GM12878 (cell line): ENCODE measurements at regions not wholly inside any gene's neighbourhood (a gene's known extent, or its start where the extent isn't known, plus 50 kb on each side); places are given as distances from the start of the nearest gene placed in this dataset.

Experiments used
- ATAC-seq: fragments of 200-7000 bp; cut with Tn5 transposase; 3 replicates; pipeline ENCODE4 v1.9.1; 2020; ENCODE audit warnings: mild to moderate bottlenecking, moderate library complexity
- BruUV-seq: library from RNA; stranded (reverse); fragments of 400-500 nt; replicated peaks from 2 replicates; lab custom pipeline; 2021; lab: Mats Ljungman, UMichigan
- CTCF ChIA-PET: fragments of 300-600 bp; sonication (Branson Sonifier 250); formaldehyde crosslinking; extraction: SDS; loops from one replicate; lab custom pipeline; 2021; ENCODE audit warnings: inconsistent platforms; lab: Yijun Ruan, JAX
- POLR2A ChIA-PET: fragments of 350-600 bp; formaldehyde crosslinking; extraction: SDS; loops from one replicate; lab custom pipeline; 2021; ENCODE audit warnings: inconsistent platforms; lab: Charles Lee
- RAD21 ChIA-PET: fragments of 300-600 bp; sonication (Branson Sonifier 250); formaldehyde crosslinking; loops from one replicate; lab custom pipeline; 2023; ENCODE audit warnings: antibody characterized with exemption; ENCODE audit not compliant: unreplicated experiment; lab: Charles Lee
- SMC1A ChIA-PET: fragments of 300-600 bp; sonication (Branson Sonifier 250); formaldehyde crosslinking; loops from one replicate; lab custom pipeline; 2023; ENCODE audit not compliant: unreplicated experiment, uncharacterized antibody; lab: Charles Lee
- DNase-seq: peaks from one replicate; pipeline ENCODE4 v3.0.0-alpha.2; 2011; ENCODE audit warnings: low read depth, low spot score
- FAIRE-seq: peaks from 3 replicates; lab custom pipeline; 2011; peaks lifted over from hg19 to GRCh38; lab: Jason Lieb, UNC
- H2AFZ ChIP-seq: 2 replicates; pipeline ENCODE4 v1.6.0; 2011; ENCODE audit warnings: low read depth, low read length, control low read depth; ENCODE audit not compliant: control insufficient read depth
- H3K27ac ChIP-seq: 2 replicates; pipeline ENCODE4 v1.5.1; 2011; ENCODE audit warnings: control low read depth; ENCODE audit not compliant: control insufficient read depth, insufficient read depth
- H3K27me3 ChIP-seq, 2 experiments: replicated peaks in 1 of 2; 2 replicates each; pipeline versions ENCODE4 v1.6.0 to v1.6.1; 2011; ENCODE audit warnings: low read length in 1 of 2; ENCODE audit not compliant: control insufficient read depth in 2 of 2, insufficient read depth in 2 of 2
- H3K36me3 ChIP-seq, 2 experiments: 2 replicates each; pipeline ENCODE4 v1.5.1; 2011; ENCODE audit warnings: low read length in 1 of 2; ENCODE audit not compliant: control insufficient read depth in 2 of 2, insufficient read depth in 2 of 2
- H3K4me1 ChIP-seq: 2 replicates; pipeline ENCODE4 v1.6.1; 2011; ENCODE audit warnings: mild to moderate bottlenecking, low read length, moderate library complexity, mixed read lengths; ENCODE audit not compliant: control insufficient read depth, insufficient read depth
- H3K4me2 ChIP-seq: 2 replicates; pipeline ENCODE4 v1.6.0; 2011; ENCODE audit warnings: control low read depth; ENCODE audit not compliant: control insufficient read depth, insufficient read depth
- H3K4me3 ChIP-seq: fragments of 200-600 bp; sonication (generic); 2 replicates; pipeline ENCODE4 v1.5.1; 2016
- H3K79me2 ChIP-seq: 2 replicates; pipeline ENCODE4 v1.6.0; 2011; ENCODE audit warnings: low read length; ENCODE audit not compliant: control insufficient read depth, insufficient read depth
- H3K9ac ChIP-seq: 2 replicates; pipeline ENCODE4 v1.8.0; 2011; ENCODE audit warnings: low read length, control low read depth, mixed read lengths; ENCODE audit not compliant: control insufficient read depth, insufficient read depth
- H3K9me3 ChIP-seq: replicated peaks from 3 replicates; pipeline ENCODE4 v1.5.1; 2011; ENCODE audit warnings: mild to moderate bottlenecking, low read length; ENCODE audit not compliant: control insufficient read depth, insufficient read depth
- H4K20me1 ChIP-seq: 2 replicates; pipeline ENCODE4 v1.6.0; 2011; ENCODE audit not compliant: control insufficient read depth, insufficient read depth
- BMI1 ChIP-seq: fragments of 450-650 bp; IDR thresholded peaks from 2 replicates; pipeline ENCODE4 v1.6.1; 2016; ENCODE audit warnings: mild to moderate bottlenecking, moderate library complexity, borderline replicate concordance
- CREM ChIP-seq: IDR thresholded peaks from 2 replicates; pipeline ENCODE4 v1.6.1; 2014; ENCODE audit warnings: antibody characterized with exemption, low read depth
- DPF2 ChIP-seq: fragments of 450-650 bp; IDR thresholded peaks from 2 replicates; pipeline ENCODE4 v1.6.1; 2017; ENCODE audit warnings: mild to moderate bottlenecking
- FOS ChIP-seq: IDR thresholded peaks from 3 replicates; pipeline ENCODE4 v1.6.1; 2011; ENCODE audit warnings: borderline replicate concordance; ENCODE audit not compliant: insufficient read length; ENCODE audit errors: extremely low read depth
- LARP7 ChIP-seq: fragments of 450-650 bp; IDR thresholded peaks from 2 replicates; pipeline ENCODE4 v1.6.1; 2017; ENCODE audit warnings: mild to moderate bottlenecking
- MTA3 ChIP-seq: IDR thresholded peaks from 2 replicates; pipeline ENCODE4 v1.6.1; 2012; ENCODE audit warnings: low read length, inconsistent platforms, borderline replicate concordance
- NBN ChIP-seq: fragments of 450-650 bp; IDR thresholded peaks from 2 replicates; pipeline ENCODE4 v1.6.1; 2016
- SUPT20H ChIP-seq: IDR thresholded peaks from 2 replicates; pipeline ENCODE4 v1.6.1; 2011; ENCODE audit warnings: low read depth, mild to moderate bottlenecking, low read length, moderate library complexity, borderline replicate concordance; ENCODE audit not compliant: control insufficient read depth
- TCF12 ChIP-seq: IDR thresholded peaks from 2 replicates; pipeline ENCODE4 v1.6.1; 2011; ENCODE audit warnings: low read depth, mild to moderate bottlenecking, low read length
- ZNF274 ChIP-seq: IDR thresholded peaks from one replicate; pipeline ENCODE4 v1.8.0; 2011; ENCODE audit not compliant: insufficient read length, insufficient read depth
- ZNF384 ChIP-seq: IDR thresholded peaks from 2 replicates; pipeline ENCODE4 v1.6.1; 2012; ENCODE audit warnings: low read depth, mild to moderate bottlenecking, low read length, improper control_type of control experiment, borderline replicate concordance
- WGBS: methylation state at CpG from one replicate; pipeline ENCODE4 v1.1.6; 2016; ENCODE audit warnings: low lambda C conversion rate; ENCODE audit not compliant: insufficient replicate concordance, insufficient coverage; ENCODE audit errors: missing lambda C conversion rate; 5-methylcytosine and 5-hydroxymethylcytosine counted together
- in situ Hi-C: fragments of 300-500 bp; cut with MboI; formaldehyde crosslinking; loops from 9 replicates; pipeline ENCODE4 v1.14.3; 2018; ENCODE audit warnings: mixed read lengths
- intact Hi-C: fragments of 100-400 bp; cut with micrococcal nuclease; formaldehyde crosslinking; loops from one replicate; pipeline ENCODE4 v1.14.2; 2022; ENCODE audit not compliant: unreplicated experiment
- TF ChIP-seq, protein P1 (sequence below): fragments of 450-650 bp; formaldehyde crosslinking; IDR thresholded peaks from 2 replicates; pipeline ENCODE4 v1.5.0; 2022; ENCODE audit warnings: mild to moderate bottlenecking, missing genetic modification characterization
- TF ChIP-seq, protein P2 (sequence below): fragments of 450-650 bp; IDR thresholded peaks from 2 replicates; pipeline ENCODE4 v1.6.1; 2017; ENCODE audit warnings: borderline replicate concordance

DNA sequence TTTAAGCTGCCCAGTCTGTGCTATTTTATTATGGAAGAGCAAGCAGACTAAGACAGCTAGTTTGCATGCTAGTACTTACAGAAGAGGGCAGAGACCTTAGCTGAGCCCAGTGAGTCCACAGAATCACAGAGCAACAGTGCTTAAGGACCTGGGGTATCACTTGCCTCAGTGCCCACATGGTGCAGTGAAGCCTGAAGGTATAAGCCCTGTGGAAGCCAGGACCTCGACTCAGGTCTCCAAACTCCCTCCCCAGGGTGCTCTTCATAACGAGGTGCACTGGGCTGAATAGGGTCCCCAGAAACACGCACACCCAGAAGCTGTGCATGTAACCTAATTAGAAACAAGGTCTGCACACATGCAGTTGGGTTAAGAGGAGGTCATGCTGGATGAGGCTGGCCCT, 718.1 kb downstream of the GALR1 start:
- no peaks in the 10 kb centered on the region for H4K20me1 ChIP-seq
- ChIA-PET SMC1A (no interaction called here), POLR2A (no interaction called here), RAD21 (no interaction called here), CTCF (no interaction called here)
- in situ Hi-C loops = no loop called here
- H3K27me3 ChIP-seq = no peaks in the 10 kb centered on the region
- FAIRE-seq (no peak), DNase-seq (no peak), ATAC-seq (no peak)
- H3K4me3 ChIP-seq = no peak overlapping the region
- 3% methylated on average over 3 of the region's 3 CpGs for WGBS
- H3K4me1 ChIP-seq = no peaks in the 10 kb centered on the region
- no peaks in the 10 kb centered on the region for H3K9me3 ChIP-seq
- H3K4me2 ChIP-seq = no peak overlapping the region
- H3K79me2 ChIP-seq = no peaks in the 10 kb centered on the region
- no peak overlapping the region for H2AFZ ChIP-seq
- H3K27ac ChIP-seq = no peak overlapping the region
- TF ChIP-seq ZNF274 = no peak
- TF ChIP-seq BMI1 = no peak
- no peak for TF ChIP-seq NBN
- TF ChIP-seq ZNF384 = no peak
- TF ChIP-seq FOS = no peak
- no peak for TF ChIP-seq SUPT20H
- TF ChIP-seq, protein P1, sequence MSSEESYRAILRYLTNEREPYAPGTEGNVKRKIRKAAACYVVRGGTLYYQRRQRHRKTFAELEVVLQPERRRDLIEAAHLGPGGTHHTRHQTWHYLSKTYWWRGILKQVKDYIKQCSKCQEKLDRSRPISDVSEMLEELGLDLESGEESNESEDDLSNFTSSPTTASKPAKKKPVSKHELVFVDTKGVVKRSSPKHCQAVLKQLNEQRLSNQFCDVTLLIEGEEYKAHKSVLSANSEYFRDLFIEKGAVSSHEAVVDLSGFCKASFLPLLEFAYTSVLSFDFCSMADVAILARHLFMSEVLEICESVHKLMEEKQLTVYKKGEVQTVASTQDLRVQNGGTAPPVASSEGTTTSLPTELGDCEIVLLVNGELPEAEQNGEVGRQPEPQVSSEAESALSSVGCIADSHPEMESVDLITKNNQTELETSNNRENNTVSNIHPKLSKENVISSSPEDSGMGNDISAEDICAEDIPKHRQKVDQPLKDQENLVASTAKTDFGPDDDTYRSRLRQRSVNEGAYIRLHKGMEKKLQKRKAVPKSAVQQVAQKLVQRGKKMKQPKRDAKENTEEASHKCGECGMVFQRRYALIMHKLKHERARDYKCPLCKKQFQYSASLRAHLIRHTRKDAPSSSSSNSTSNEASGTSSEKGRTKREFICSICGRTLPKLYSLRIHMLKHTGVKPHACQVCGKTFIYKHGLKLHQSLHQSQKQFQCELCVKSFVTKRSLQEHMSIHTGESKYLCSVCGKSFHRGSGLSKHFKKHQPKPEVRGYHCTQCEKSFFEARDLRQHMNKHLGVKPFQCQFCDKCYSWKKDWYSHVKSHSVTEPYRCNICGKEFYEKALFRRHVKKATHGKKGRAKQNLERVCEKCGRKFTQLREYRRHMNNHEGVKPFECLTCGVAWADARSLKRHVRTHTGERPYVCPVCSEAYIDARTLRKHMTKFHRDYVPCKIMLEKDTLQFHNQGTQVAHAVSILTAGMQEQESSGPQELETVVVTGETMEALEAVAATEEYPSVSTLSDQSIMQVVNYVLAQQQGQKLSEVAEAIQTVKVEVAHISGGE = no peak
- TF ChIP-seq, protein P2, sequence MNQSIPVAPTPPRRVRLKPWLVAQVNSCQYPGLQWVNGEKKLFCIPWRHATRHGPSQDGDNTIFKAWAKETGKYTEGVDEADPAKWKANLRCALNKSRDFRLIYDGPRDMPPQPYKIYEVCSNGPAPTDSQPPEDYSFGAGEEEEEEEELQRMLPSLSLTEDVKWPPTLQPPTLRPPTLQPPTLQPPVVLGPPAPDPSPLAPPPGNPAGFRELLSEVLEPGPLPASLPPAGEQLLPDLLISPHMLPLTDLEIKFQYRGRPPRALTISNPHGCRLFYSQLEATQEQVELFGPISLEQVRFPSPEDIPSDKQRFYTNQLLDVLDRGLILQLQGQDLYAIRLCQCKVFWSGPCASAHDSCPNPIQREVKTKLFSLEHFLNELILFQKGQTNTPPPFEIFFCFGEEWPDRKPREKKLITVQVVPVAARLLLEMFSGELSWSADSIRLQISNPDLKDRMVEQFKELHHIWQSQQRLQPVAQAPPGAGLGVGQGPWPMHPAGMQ = no peak
- no peak for TF ChIP-seq DPF2
- TF ChIP-seq LARP7 = no peak
- TF ChIP-seq TCF12 = no peak
- no peak for TF ChIP-seq CREM
- no peak for TF ChIP-seq MTA3
- BruUV-seq = no TSS peak
- H3K36me3 ChIP-seq = no peaks in the 10 kb centered on the region
- intact Hi-C loops = no loop called here
- no peak overlapping the region for H3K9ac ChIP-seq
